ENCODE measurements at regions not wholly inside any gene's neighbourhood (a gene's known extent, or its start where the extent isn't known, plus 50 kb on each side); places are given as distances from the start of the nearest gene placed in this dataset.
"Not testable (repeated sequence)": the region's sequence is repeated elsewhere in the genome, so short reads cannot be mapped to it uniquely, and the experiment has no call there.

- H3K9me3 ChIP-seq (ENCODE audit: control insufficient read depth, insufficient read depth, low read depth, low read length) = peaks cover 79% of the 10 kb centered on the region; the same call in 1 of the 2 replicates
- H3K4me3 ChIP-seq (ENCODE audit: low read depth, low read length) = no peak overlapping the region
- no peak overlapping the region for H3K9ac ChIP-seq (ENCODE audit: low read length)
- no peaks in the 10 kb centered on the region for H3K36me3 ChIP-seq (ENCODE audit: control insufficient read depth, insufficient read depth, low read length)
- no peak overlapping the region for H3K27ac ChIP-seq (ENCODE audit: low read depth, low read length)
- H3K4me1 ChIP-seq (ENCODE audit: control insufficient read depth, insufficient read depth, low read length) = peaks cover 3% of the 10 kb centered on the region; the same call in 1 of the 2 replicates
- H3K27me3 ChIP-seq (ENCODE audit: control insufficient read depth, insufficient read depth, low read length) = no peaks in the 10 kb centered on the region
These were observed 384.8 kb downstream of the TMEM121 start for GRCh38 chr14:105911006-105911847.

DNA sequence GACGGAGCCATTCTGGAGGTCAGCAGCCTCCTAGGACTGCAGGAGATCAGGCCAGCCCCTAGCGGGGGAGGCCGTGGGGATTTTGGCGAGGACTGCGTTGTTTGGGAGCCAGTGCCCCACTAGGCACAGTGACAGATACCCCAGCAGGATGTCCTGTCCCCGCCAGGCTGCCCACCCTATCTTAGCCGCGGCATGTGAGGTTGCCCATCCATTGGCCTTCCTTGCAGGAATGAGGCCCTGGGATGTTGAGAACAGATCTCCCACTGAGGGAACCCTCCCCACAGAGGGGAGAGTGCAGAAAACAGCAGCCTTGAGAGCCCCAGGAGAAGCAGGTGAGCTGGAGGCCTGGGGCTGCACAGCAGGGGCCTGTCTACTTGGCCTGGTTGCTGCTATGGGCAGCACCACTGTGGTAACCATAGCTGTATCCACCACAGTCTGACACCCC, 385.5 kb downstream of the TMEM121 start:
- not testable (repeated sequence) for H3K27me3 ChIP-seq (ENCODE audit: control insufficient read depth, insufficient read depth, low read length); H3K27ac ChIP-seq (ENCODE audit: low read depth, low read length); H3K36me3 ChIP-seq (ENCODE audit: control insufficient read depth, insufficient read depth, low read length); H3K4me1 ChIP-seq (ENCODE audit: control insufficient read depth, insufficient read depth, low read length); H3K4me3 ChIP-seq (ENCODE audit: low read depth, low read length); H3K9ac ChIP-seq (ENCODE audit: low read length)
- peaks cover 78% of the 10 kb centered on the region; the same call in 1 of the 2 replicates for H3K9me3 ChIP-seq (ENCODE audit: control insufficient read depth, insufficient read depth, low read depth, low read length)

DNA sequence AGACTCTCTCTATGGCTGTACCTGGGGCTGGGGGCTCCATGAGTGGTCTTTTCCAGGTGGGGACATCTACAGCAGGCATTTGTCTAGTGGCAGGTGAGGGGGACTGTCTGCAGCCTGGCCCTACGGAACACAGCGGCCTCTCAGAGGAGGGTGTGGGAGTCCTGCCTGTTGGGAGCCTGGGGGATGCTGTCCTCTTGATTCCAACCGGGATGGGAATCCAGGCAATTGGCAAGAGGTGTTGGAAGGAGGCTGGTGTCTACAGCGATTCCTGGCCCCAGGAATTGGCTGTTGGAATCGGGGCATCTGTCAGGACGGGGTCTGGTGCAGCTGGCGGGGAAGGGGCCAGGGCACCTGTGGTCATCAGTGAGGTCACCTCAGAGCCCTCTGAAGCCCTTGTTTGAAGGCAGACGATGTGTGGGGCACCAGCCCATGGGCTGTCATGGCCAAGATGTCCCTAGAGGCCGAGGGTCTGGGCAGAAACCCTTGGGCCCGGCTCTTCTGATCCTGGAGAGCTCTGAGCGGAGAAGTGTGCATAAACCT, 386.3 kb downstream of the TMEM121 start:
- no peaks in the 10 kb centered on the region for H3K27me3 ChIP-seq (ENCODE audit: control insufficient read depth, insufficient read depth, low read length)
- H3K9me3 ChIP-seq (ENCODE audit: control insufficient read depth, insufficient read depth, low read depth, low read length) = peaks cover 79% of the 10 kb centered on the region; the same call in 1 of the 2 replicates
- H3K9ac ChIP-seq (ENCODE audit: low read length) = no peak overlapping the region
- peaks cover 3% of the 10 kb centered on the region; the same call in 1 of the 2 replicates for H3K4me1 ChIP-seq (ENCODE audit: control insufficient read depth, insufficient read depth, low read length)
- H3K27ac ChIP-seq (ENCODE audit: low read depth, low read length) = no peak overlapping the region
- no peaks in the 10 kb centered on the region for H3K36me3 ChIP-seq (ENCODE audit: control insufficient read depth, insufficient read depth, low read length)
- H3K4me3 ChIP-seq (ENCODE audit: low read depth, low read length) = no peak overlapping the region

- H3K36me3 ChIP-seq (ENCODE audit: control insufficient read depth, insufficient read depth, low read length) = no peaks in the 10 kb centered on the region
- H3K27ac ChIP-seq (ENCODE audit: low read depth, low read length) = no peak overlapping the region
- no peaks in the 10 kb centered on the region for H3K27me3 ChIP-seq (ENCODE audit: control insufficient read depth, insufficient read depth, low read length)
- H3K9ac ChIP-seq (ENCODE audit: low read length) = no peak overlapping the region
- H3K4me1 ChIP-seq (ENCODE audit: control insufficient read depth, insufficient read depth, low read length) = peaks cover 3% of the 10 kb centered on the region; the same call in 1 of the 2 replicates
- peaks cover 79% of the 10 kb centered on the region; the same call in 1 of the 2 replicates for H3K9me3 ChIP-seq (ENCODE audit: control insufficient read depth, insufficient read depth, low read depth, low read length)
- H3K4me3 ChIP-seq (ENCODE audit: low read depth, low read length) = no peak overlapping the region
These were observed 386.8 kb downstream of the TMEM121 start for GRCh38 chr14:105913221-105913620.

GRCh38 chr14:105913861-105914260, 387.5 kb downstream of the TMEM121 start:
- Histone ChIP-seq H3K27me3 (ENCODE audit: control insufficient read depth, insufficient read depth, low read length) (no peaks in the 10 kb centered on the region), H3K27ac (ENCODE audit: low read depth, low read length) (no peak overlapping the region), H3K36me3 (ENCODE audit: control insufficient read depth, insufficient read depth, low read length) (no peaks in the 10 kb centered on the region), H3K4me3 (ENCODE audit: low read depth, low read length) (no peak overlapping the region), H3K9me3 (ENCODE audit: control insufficient read depth, insufficient read depth, low read depth, low read length) (peaks cover 78% of the 10 kb centered on the region; the same call in 1 of the 2 replicates), H3K9ac (ENCODE audit: low read length) (no peak overlapping the region), H3K4me1 (ENCODE audit: control insufficient read depth, insufficient read depth, low read length) (no peaks in the 10 kb centered on the region)

DNA sequence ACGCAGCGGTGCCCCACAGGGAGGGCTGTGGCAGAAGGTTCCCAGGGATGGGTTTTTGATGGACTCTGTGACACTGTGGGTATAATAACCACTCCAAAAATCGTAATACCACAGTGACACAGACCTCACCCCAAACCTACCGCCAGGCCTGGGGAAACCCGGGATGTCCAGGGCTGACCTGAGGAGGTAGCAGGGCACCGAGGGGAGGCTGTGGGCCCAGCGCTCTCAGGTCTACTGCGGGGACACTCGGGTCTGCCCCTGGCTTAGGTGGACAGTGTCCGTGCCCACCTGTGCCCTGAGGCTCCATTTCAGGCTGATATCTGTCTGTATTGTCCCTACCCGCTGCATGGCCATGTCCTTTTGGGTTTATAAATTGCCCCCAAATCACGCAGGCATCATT, 387.9 kb downstream of the TMEM121 start:
- peaks cover 79% of the 10 kb centered on the region; the same call in 1 of the 2 replicates for H3K9me3 ChIP-seq (ENCODE audit: control insufficient read depth, insufficient read depth, low read depth, low read length)
- not testable (repeated sequence) for H3K27ac ChIP-seq (ENCODE audit: low read depth, low read length); H3K4me3 ChIP-seq (ENCODE audit: low read depth, low read length); H3K27me3 ChIP-seq (ENCODE audit: control insufficient read depth, insufficient read depth, low read length); H3K4me1 ChIP-seq (ENCODE audit: control insufficient read depth, insufficient read depth, low read length); H3K36me3 ChIP-seq (ENCODE audit: control insufficient read depth, insufficient read depth, low read length); H3K9ac ChIP-seq (ENCODE audit: low read length)

GRCh38 chr14:105914738-105915385, 388.5 kb downstream of the TMEM121 start:
- Histone ChIP-seq H3K9ac (ENCODE audit: low read length) (no peak overlapping the region), H3K9me3 (ENCODE audit: control insufficient read depth, insufficient read depth, low read depth, low read length) (peaks cover 81% of the 10 kb centered on the region; the same call in 1 of the 2 replicates), H3K27me3 (ENCODE audit: control insufficient read depth, insufficient read depth, low read length) (no peaks in the 10 kb centered on the region), H3K36me3 (ENCODE audit: control insufficient read depth, insufficient read depth, low read length) (no peaks in the 10 kb centered on the region), H3K27ac (ENCODE audit: low read depth, low read length) (no peak overlapping the region), H3K4me1 (ENCODE audit: control insufficient read depth, insufficient read depth, low read length) (no peaks in the 10 kb centered on the region), H3K4me3 (ENCODE audit: low read depth, low read length) (no peak overlapping the region)

GRCh38 chr14:105915546-105915945, 389.2 kb downstream of the TMEM121 start:
- not testable (repeated sequence) for H3K4me3 ChIP-seq (ENCODE audit: low read depth, low read length); H3K4me1 ChIP-seq (ENCODE audit: control insufficient read depth, insufficient read depth, low read length); H3K36me3 ChIP-seq (ENCODE audit: control insufficient read depth, insufficient read depth, low read length); H3K9ac ChIP-seq (ENCODE audit: low read length); H3K27me3 ChIP-seq (ENCODE audit: control insufficient read depth, insufficient read depth, low read length); H3K27ac ChIP-seq (ENCODE audit: low read depth, low read length)
- peaks cover 80% of the 10 kb centered on the region; the same call in 1 of the 2 replicates for H3K9me3 ChIP-seq (ENCODE audit: control insufficient read depth, insufficient read depth, low read depth, low read length)

DNA sequence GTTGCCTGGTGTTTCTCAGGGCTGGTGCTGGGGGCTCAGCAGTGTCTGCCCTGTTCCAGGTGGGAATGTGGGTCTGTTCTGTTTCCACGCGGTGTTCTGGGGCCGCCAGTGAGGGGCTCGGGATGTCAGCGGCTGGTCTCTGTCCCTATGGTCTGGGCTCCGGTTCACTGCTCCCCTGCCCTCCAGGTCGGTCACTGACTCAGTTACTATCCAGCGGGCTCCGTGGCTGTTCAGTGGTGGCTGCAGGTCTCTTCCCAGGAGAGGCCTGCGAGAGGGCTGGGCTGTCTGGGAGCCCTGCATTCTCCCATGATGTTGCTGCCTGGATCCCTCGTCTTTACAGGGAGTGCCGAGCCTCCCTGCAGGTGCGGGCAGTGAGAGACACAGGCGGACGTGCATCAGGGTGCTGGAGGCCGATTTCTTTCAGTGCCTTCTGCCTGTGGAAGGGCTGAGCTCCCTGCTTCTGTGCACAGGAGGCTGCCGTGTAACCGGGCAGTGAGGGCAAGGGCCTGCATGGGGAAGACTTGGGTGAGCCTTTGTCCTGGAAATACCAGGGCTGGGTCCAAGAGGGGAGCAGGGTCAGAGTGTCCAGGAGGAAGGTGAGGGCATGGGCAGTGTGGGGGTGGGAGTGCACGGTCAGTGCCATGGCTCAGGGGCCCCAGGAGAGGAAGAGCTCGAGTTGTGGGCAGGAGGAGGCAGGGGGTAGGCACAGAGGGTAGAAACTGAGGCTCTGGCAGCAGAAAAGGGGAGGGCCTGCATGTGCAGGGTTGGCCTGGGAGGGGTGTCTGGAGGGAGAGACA, 391.0 kb downstream of the TMEM121 start:
- H3K9ac ChIP-seq (ENCODE audit: low read length); H3K36me3 ChIP-seq (ENCODE audit: control insufficient read depth, insufficient read depth, low read length); H3K27me3 ChIP-seq (ENCODE audit: control insufficient read depth, insufficient read depth, low read length); H3K27ac ChIP-seq (ENCODE audit: low read depth, low read length); H3K4me3 ChIP-seq (ENCODE audit: low read depth, low read length); H3K4me1 ChIP-seq (ENCODE audit: control insufficient read depth, insufficient read depth, low read length): not testable (repeated sequence)
- peaks cover 89% of the 10 kb centered on the region; the same call in 1 of the 2 replicates for H3K9me3 ChIP-seq (ENCODE audit: control insufficient read depth, insufficient read depth, low read depth, low read length)

DNA sequence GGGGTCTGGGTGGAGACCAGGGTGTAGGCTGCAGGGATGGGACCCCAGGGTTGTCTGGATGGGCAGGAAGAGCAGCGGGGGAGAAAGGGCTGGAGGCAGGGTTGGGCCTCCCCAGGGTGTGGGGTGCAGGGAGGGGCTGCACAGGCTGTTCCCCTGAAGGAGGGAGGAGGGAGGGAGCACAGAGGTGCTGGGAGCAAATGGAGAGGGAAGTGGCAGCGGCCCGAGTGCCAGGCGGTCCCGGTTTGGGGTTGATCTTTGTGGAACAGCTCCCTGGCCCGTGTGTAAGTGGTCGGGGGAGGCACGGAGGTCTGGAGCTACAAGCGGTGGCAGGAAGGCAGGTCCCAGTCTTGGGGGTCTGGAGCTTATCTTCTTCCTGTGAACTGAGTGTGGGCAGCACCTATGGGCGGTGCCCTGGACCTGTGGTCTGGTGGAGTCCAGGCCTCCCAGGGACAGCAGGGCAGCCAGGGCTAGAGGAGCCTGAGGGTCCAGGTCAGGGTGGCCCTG, 391.6 kb downstream of the TMEM121 start:
- Histone ChIP-seq H3K4me3 (ENCODE audit: low read depth, low read length) (no peak overlapping the region), H3K27ac (ENCODE audit: low read depth, low read length) (no peak overlapping the region), H3K27me3 (ENCODE audit: control insufficient read depth, insufficient read depth, low read length) (no peaks in the 10 kb centered on the region), H3K36me3 (ENCODE audit: control insufficient read depth, insufficient read depth, low read length) (no peaks in the 10 kb centered on the region), H3K9me3 (ENCODE audit: control insufficient read depth, insufficient read depth, low read depth, low read length) (peaks cover 91% of the 10 kb centered on the region; the same call in 1 of the 2 replicates), H3K4me1 (ENCODE audit: control insufficient read depth, insufficient read depth, low read length) (no peaks in the 10 kb centered on the region), H3K9ac (ENCODE audit: low read length) (no peak overlapping the region)

All from HUES6 (cell line).